GM18520 (cell line): ENCODE measurements at regions not wholly inside any gene's neighbourhood (a gene's known extent, or its start where the extent isn't known, plus 50 kb on each side); places are given as distances from the start of the nearest gene placed in this dataset.

Source experiments
- ATAC-seq: cut with Tn5 transposase; IDR thresholded peaks from one replicate; pipeline ENCODE4 v1.9.1; 2021; ENCODE audit not compliant: unreplicated experiment

DNA sequence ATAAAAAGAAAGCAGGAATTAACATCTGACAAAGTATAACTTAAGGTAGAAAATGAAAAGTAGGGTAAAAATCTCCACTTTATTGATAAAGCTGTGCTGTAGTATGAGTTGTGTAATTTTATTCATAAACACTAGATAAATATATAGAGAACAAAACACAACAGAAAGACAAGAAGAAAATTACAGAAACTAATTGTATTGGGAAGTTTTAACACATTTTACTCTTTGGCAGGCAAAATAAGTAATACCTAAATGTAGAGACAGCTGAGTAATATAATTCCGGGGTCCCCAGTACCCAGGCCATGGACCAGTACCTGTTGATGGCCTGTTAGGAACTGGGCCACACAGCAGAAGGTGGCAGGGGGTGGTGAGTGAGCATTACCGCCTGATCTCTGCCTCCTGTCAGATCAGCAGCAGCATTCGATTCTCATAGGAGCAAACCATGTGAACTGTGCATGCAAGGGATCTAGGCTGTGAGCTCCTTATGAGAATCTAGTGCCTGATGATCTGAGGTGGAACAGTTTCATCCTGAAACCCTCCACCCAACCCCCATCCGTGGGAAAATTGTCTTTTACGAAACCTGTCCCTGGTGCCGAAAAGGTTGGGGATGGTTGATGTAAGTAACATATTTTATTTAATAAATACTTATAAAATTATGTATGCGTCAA is 84.4 kb upstream of the ETV6 start:
- ATAC-seq = no peak

DNA sequence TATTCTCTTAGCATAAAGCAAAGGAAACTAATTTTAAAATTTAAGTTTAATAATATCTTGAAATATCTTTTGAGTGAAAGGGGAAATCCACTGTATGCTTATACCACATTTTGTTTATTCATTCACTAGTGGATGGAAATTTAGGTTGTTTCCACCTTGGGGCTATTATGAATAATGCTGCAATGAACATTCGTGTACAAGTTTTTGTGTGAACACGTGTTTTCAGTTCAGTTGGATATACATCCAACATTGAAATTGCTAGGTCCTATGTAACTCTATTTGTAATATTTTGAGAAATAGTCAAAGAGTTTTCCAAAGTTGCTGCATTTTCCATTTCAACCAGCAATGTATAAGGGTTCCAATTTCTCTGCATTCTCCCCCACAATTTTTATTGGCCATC is 83.7 kb upstream of the ETV6 start:
- no peak for ATAC-seq

DNA sequence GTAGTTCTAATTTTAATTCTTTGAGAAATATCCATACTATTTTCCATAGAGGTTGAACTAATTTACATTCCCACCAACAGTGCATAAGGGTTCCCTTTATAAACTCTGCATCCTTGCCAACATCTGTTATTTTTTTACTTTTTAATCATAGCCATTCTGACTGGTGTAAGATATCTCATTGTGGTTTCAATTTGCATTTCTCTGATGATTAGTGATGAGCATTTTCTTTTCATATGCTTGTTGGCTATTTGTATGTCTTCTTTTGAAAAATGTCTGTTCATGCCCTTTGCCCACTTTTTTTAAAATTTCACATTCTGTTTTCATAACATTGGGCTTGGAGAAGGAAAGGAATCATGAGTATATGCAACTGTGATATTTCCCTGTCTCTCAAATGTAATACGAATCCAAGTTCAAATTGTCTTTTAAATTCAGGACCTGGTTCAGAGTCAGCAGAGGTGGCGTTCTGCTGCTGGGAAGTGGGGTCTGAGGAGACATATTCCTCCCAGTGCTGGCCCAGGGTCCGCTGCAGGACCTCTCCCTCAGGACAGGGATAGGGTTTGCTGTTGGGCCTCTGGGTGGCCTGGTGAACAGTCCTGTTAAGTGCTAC is 81.2 kb upstream of the ETV6 start:
- ATAC-seq = no peak

DNA sequence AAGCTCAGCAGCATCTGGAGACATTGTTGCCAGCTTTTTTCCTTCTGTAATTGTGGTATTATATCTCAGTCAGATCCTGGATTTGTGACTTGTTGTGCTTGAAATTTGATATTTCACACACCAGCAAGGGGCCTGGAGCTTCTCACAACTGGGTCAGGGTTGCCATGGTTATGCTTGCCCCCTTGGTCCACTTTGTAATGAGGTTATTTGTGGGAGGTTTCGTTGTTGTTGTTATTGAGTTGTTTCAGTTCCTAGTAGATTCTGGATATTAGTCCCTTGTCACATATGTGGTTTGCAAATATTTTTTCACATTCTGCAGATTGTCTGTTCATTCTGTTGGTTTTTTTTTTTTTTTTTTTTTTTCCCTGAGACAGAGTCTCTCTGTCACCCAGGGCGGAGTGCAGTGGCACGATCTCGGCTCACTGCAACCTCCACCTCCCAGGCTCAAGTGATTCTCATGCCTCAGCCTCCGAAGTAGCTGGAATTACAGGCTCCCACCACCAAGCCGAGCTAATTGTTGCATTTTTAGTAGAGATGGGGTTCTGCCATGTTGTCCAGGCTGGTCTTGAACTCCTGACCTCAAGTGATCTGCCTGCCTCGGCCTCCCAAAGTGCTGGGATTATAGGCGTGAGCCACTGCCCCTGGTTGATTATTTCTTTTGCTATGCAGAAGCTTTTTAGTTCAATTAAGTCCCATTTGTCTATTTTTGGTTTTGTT is 80.6 kb upstream of the ETV6 start:
- ATAC-seq = peak; percentile 96

DNA sequence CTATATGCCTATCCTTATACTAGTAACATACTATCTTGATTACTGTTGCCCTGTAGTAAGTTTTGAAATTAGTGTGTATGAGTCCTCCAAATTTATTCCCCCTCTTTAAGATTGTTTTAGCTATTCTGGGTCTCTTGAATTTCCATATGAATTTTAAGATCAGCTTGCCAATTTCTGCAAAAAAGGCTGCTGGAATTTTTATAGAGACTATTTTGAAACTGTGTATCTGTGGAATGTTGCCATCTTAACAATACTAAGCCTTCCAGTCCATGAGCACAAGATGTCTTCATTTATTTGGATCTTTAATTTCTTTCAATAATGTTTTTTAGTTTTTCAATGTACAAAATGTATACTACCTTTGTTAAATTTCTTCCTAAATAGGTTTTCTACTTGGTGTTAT is 79.8 kb upstream of the ETV6 start:
- ATAC-seq = no peak

DNA sequence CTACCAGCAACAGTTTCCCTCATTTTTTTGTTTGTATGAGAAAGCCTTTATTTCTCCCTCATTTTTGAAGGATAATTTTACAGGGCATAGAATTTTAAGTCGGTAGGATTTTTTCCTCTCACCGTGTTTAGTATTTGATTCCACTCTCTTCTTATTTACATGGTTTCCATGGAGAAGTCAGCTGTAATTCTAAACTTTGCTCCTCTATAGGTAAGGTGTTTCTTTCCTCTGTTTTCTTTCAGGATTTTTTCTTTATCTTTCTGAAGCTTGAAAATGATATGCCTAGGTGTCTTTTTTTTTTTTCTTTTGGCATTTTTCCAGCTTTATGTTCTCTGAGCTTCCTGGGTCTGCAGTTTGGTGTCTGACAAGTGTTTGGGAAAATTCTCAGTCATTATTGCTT is 75.6 kb upstream of the ETV6 start:
- ATAC-seq = no peak

DNA sequence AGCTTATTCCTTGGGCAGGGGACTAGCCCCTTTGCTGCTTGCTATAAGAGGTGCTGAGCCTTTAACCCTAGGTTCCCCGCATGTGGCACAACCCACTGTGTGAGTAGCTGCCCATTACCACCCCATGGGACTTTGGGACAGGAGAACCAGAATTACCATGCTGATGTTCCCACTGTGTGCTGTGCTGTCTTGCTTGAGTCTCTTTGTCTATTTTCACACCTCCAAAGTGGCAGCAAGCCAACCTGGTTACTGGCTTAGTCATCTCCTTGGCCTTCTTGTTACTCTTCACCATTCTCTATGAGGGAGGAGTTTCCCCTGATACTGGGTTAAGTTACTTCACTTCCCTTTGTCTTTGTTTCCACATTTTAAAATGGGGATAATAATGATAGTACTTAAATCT is 73.4 kb upstream of the ETV6 start:
- ATAC-seq = peak; percentile 56

DNA sequence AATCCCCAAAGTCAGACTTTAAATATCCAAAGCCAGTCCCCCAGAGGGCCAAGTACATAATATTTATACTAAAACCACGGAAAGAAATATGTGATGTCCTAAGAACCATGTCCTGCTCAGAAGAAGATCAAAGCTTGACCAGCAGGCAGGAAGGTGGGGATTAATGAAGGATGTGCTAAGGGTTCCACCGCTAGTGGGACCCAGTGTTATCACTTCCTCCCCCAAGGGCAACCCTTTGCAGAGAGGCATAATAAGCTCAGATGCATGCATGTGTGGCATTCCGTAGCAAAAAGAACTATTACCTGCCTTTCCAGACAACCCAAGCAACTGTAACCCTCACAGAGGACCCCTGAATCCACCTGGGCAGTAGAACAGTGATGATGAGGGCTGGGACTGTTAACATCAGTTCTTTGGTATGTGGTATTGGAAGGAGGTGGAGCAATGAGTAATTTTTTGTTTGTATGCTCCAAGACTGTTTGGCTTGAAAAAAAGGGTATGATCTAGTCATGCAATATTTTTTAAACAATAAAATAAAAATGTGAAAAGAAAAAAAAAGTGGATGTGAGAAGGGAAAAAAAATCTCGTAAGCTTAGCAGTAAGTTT is 71.7 kb upstream of the ETV6 start:
- ATAC-seq = no peak

DNA sequence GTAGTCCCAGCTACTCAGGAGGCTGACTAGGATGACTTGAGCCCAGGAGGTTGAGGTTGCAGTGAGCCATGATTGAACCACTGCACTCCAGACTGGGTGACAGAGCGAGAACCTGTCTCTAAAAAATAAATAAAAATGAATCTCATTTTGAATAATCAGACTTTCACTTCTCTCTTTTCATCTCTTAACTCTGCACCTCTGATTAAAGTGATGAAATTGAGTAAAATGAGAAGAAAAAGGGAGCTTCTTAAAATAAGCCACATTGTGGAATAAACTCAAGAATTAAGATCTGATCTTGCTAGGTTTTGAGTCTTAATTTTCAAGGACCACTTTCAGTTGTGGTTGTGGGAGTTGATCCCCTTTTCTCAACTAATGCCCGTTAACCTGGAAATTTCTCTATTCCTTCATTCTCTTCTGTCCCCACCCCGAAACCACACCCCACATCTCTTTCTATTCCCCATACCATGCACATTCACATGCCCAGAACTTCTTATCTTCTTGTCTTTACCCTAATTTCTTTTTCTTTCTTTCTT is 70.9 kb upstream of the ETV6 start:
- ATAC-seq = peak; percentile 56

DNA sequence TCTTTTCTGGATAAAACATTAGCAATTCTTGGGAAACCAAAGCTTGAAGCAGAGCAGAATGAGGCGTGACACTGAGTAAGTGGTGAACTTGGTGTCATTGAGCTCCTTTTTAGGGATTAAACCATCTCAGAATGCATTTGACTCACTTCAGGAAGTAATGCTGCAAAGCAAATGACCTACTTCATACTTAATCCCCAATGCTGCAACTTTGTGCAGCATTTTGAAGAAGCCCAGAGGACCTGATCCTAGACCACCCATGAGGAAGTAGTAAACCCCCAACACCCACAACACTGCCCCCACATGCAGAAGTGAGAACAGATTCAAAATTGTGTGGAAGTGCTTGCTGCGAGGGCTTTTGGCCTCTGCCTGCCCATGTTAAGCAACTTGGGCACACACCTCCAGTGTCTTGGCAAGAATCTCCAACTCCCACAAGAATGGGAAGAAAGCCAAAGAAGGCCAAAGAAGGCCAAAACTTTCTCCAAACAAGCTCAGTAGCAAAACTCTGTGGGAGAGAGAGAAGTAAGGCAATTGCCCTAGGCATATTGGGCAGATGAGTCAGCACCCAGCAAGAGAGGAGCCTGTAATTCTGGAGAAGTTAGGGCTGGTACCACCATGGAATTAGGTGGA is 69.2 kb upstream of the ETV6 start:
- ATAC-seq = no peak

DNA sequence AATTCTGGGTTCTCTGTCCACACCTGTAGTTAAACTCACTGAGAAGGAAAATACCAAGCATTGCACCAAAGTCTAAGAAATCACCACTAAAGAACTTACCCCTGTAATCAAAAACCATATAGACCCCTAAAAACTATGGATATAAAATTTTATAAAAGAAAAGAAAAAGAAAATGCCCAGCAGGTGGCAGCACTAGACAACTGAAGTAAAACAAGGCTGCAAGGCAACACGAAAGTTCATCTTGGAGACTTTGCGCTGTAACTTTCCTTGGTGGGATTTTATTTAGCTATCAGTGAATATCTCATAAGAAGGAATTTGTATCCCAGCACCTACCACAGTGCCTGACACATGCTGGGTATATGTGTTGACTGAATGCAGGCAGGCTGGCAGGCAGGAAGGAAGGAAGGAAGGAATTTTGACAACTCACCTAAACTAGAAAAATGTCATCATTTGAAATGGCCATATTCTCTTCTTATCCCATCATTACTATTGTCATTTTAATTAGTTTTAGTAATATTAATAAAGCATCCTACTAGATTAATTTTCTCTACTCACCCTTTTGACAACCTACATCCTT is 68.2 kb upstream of the ETV6 start:
- no peak for ATAC-seq

DNA sequence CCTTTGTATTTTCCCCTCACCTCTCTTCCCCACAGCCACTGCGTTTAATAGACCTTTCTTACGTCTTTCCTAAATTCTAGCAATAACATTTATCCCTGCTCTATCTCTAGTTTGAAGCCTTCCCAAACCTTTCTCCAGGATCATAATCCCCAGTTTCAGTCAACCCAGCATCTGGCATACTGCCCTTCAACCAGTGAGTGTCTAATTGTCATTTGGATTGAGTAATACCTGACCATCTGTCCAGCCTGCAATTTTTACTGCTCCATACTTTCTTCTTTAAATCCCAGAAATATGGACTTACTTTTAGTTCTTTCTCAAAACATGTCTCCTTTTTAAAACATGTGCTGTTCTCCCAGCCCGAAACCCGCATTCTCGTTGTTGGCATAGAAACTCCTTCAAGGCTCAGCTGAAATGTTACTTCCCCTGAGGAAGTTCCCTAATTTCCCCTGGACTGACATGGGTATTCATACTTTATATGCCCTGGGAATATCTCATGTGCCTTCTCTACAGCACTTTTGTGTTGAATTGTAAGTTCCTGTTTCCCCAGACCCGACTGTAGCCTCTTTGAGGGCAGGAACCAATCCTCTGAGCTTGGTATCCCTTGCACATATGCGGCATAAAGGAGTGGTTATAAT is 65.1 kb upstream of the ETV6 start:
- ATAC-seq = no peak

DNA sequence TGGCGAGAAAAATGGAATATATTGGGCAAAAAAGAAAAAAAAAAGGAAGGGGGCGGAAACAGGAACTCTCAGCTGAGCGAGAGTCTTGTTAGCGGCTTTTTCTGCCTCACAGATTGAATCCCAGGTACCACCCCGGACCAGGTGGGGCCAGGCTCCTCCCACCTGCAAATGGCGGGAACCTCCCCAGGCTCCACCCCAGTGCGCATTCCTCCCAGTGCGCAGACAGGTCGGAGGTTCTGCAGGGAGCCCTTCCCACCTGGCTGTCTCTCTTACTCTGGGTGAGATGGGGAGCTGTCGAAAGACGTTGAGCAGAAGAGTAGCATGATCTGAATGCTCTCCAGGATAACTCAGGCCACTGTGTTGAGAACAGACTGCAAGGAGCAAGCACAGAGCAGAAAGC is 57.0 kb upstream of the ETV6 start:
- ATAC-seq = no peak

DNA sequence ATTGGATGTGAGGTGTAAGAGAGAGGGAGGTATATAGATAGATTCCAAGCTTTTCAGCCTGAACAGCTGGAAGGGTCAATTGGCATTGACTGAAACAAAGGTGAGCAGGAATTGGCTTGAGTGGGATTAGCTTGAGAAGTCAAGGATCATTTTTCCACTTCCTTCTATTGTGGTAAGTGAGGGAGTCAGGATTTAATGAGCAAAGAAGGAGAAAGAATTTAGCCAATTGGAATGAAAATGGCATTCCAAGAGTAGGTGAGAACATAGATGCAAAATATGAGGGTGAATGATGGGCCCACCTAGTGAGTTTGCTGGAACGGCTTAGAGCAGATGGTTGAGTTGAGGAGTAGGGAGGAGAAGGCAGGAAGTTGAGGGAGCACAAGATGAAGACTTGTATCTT is 56.5 kb upstream of the ETV6 start:
- ATAC-seq = no peak

DNA sequence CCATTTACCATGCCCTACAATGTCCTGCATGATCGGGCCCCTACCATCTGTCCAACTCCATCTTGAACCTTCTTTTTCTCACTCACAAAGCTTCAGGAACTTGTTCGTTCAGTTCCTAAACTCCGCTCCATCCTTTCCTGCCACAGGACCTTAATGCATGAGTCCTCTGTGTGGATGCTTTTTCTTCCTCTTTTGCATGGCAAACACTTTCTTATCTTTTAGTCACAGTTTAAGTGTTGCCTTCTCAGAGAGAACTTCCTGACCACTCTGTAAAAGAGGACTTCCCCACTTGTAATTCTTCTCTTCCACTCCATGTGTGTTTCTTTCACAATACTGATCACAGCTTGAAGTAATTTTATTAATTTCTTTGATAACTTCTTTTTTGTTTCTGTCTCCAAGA is 54.4 kb upstream of the ETV6 start:
- no peak for ATAC-seq

DNA sequence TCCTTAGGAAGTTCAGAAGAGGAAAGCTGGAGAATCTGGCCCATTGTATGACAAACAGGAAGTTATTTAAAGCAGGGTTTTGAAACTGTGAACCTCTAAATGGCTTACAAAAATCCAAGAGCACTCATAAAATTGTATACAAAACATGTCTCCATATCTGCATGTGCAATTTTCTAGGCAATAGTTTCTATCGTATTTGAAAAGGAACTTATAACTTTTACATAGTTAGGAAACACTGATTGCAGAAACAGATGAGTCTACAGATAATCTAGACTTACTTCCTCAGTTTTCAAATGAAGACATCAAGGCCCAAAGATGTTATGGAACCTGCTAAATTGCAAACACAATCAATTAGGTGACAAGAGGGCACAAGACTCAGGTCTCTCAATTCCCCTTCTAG is 53.3 kb upstream of the ETV6 start:
- ATAC-seq = no peak

DNA sequence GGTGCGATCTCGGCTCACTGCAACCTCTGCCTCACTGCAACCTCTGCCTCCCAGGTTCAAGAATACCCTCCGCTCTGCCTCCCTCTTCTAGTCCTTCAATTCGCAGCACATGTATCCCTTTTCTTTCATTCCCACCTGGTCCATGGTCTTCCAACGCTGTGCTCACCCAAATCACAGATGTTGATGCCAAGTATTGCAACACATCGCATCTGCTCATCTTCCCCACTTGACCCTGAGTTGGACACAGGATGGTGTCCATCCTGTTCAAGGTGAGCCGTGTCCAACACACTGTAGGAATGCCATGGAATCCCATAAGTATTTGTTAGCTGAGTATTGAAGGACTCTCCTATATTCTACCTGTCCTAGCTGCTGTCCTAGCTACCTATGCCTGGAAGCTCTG is 50.6 kb upstream of the ETV6 start:
- no peak for ATAC-seq
